CD14-positive monocyte (primary cell): ENCODE measurements at regions not wholly inside any gene's neighbourhood (a gene's known extent, or its start where the extent isn't known, plus 50 kb on each side); places are given as distances from the start of the nearest gene placed in this dataset.

Experiments used
- DNase-seq, 3 donors: peaks; one replicate each; pipeline ENCODE4 v3.0.0-alpha.2; 2011 to 2022
- H2AFZ ChIP-seq: 2 replicates; pipeline ENCODE4 v1.6.0; 2012; ENCODE audit warnings: mild to moderate bottlenecking, low read depth, low read length, inconsistent platforms; ENCODE audit not compliant: insufficient read depth, poor library complexity, severe bottlenecking
- H3K27ac ChIP-seq, 2 donors: 1 replicate in 1 of 2; 2 replicates in 1 of 2; pipeline ENCODE4 v1.5.1; 2012 to 2013; ENCODE audit warnings: low read length in 2 of 2, control low read depth in 1 of 2, inconsistent platforms in 1 of 2, low read depth in 1 of 2, mild to moderate bottlenecking in 1 of 2
- H3K27me3 ChIP-seq, 2 donors: one replicate each; pipeline versions ENCODE4 v1.6.0 to v1.6.1; 2011 to 2013; ENCODE audit warnings: low read length in 2 of 2; ENCODE audit not compliant: control insufficient read depth in 2 of 2, insufficient read depth in 2 of 2
- H3K36me3 ChIP-seq, 2 donors: replicated peaks in 1 of 2; 1 replicate in 1 of 2; 2 replicates in 1 of 2; pipeline versions ENCODE4 v1.5.1 to v1.6.1; 2012 to 2013; ENCODE audit warnings: low read length in 2 of 2, control low read depth in 1 of 2, inconsistent platforms in 1 of 2, mild to moderate bottlenecking in 1 of 2; ENCODE audit not compliant: insufficient read depth in 2 of 2, control insufficient read depth in 1 of 2
- H3K4me1 ChIP-seq, 2 donors: 1 replicate in 1 of 2; 2 replicates in 1 of 2; pipeline versions ENCODE4 v1.5.1 to v1.6.1; 2012 to 2013; ENCODE audit warnings: low read length in 2 of 2, control low read depth in 1 of 2, inconsistent platforms in 1 of 2, mild to moderate bottlenecking in 1 of 2, moderate library complexity in 1 of 2; ENCODE audit not compliant: insufficient read depth in 2 of 2, control insufficient read depth in 1 of 2
- H3K4me2 ChIP-seq: replicated peaks from 2 replicates; pipeline ENCODE3; 2012; ENCODE audit warnings: low read length, moderate library complexity, mild to moderate bottlenecking; ENCODE audit not compliant: poor library complexity, severe bottlenecking; ENCODE audit errors: extremely low read depth
- H3K4me3 ChIP-seq, 3 experiments: fragments of 200-600 bp in 1 of 3; sonication (generic) in 1 of 3; replicated peaks in 1 of 3; 1 replicate in 2 of 3; 2 replicates in 1 of 3; pipeline ENCODE4 v1.5.1; 2011 to 2013; ENCODE audit warnings: low read length in 3 of 3, mild to moderate bottlenecking in 3 of 3, control low read depth in 2 of 3, low read depth in 2 of 3, inconsistent platforms in 1 of 3, moderate library complexity in 1 of 3
- H3K79me2 ChIP-seq: 2 replicates; pipeline ENCODE4 v1.6.0; 2012; ENCODE audit warnings: mild to moderate bottlenecking, control low read depth, inconsistent platforms, low read length, moderate library complexity; ENCODE audit not compliant: insufficient read depth
- H3K9ac ChIP-seq: 2 replicates; pipeline ENCODE4 v1.6.0; 2017; ENCODE audit warnings: low read length, mild to moderate bottlenecking; ENCODE audit not compliant: insufficient read depth, poor library complexity, severe bottlenecking
- H3K9me3 ChIP-seq, 2 donors: replicated peaks in 1 of 2; 1 replicate in 1 of 2; 2 replicates in 1 of 2; pipeline versions ENCODE4 v1.5.1 to v1.6.1; 2012 to 2013; ENCODE audit warnings: low read length in 2 of 2, control low read depth in 1 of 2; ENCODE audit not compliant: control insufficient read depth in 1 of 2, insufficient read depth in 1 of 2
- H4K20me1 ChIP-seq: 2 replicates; pipeline ENCODE4 v1.6.0; 2012; ENCODE audit warnings: mild to moderate bottlenecking, low read length, control low read depth, moderate library complexity; ENCODE audit not compliant: insufficient read depth
- H3K27ac Mint-ChIP-seq, 7 donors: one replicate each; pipeline ENCODE4 v1.8.0; 2020; ENCODE audit warnings: mild to moderate bottlenecking in 7 of 7, mixed read lengths in 7 of 7, moderate library complexity in 6 of 7, inconsistent platforms in 2 of 7
- H3K27me3 Mint-ChIP-seq, 3 donors: one replicate each; pipeline ENCODE4 v1.8.0; 2021 to 2022; ENCODE audit warnings: low read depth in 3 of 3, mild to moderate bottlenecking in 3 of 3, mixed read lengths in 3 of 3, moderate library complexity in 3 of 3, inconsistent platforms in 1 of 3
- H3K36me3 Mint-ChIP-seq, 2 donors: one replicate each; pipeline ENCODE4 v1.8.0; 2020; ENCODE audit warnings: mixed read lengths in 2 of 2, inconsistent platforms in 1 of 2, mild to moderate bottlenecking in 1 of 2
- H3K4me1 Mint-ChIP-seq: one replicate; pipeline ENCODE4 v1.8.0; 2020; ENCODE audit warnings: mild to moderate bottlenecking, mixed read lengths
- H3K4me3 Mint-ChIP-seq, 2 donors: one replicate each; pipeline ENCODE4 v1.8.0; 2020; ENCODE audit warnings: mild to moderate bottlenecking in 2 of 2, mixed read lengths in 2 of 2, moderate library complexity in 1 of 2
- H3K9me3 Mint-ChIP-seq, 7 donors: one replicate each; pipeline ENCODE4 v1.8.0; 2020 to 2022; ENCODE audit warnings: mixed read lengths in 7 of 7, mild to moderate bottlenecking in 6 of 7, moderate library complexity in 6 of 7, inconsistent platforms in 2 of 7
- CTCF ChIP-seq: fragments of 200-600 bp; IDR thresholded peaks from one replicate; pipeline ENCODE4 v1.8.0; 2022; ENCODE audit warnings: antibody characterized with exemption, mild to moderate bottlenecking
- WGBS: methylation state at CpG from one replicate; pipeline ENCODE4 v1.1.5; 2013; ENCODE audit warnings: missing lambda C conversion rate; ENCODE audit not compliant: insufficient coverage; 5-methylcytosine and 5-hydroxymethylcytosine counted together
- intact Hi-C, 2 donors: fragments of 100-400 bp; cut with micrococcal nuclease; formaldehyde crosslinking; loops; one replicate each; pipeline versions ENCODE4 v1.15.0 to v1.15.1; 2023

- Histone ChIP-seq H3K36me3 (no peaks in the 10 kb centered on the region), H3K4me1 (no peaks in the 10 kb centered on the region), H3K27me3 (no peaks in the 10 kb centered on the region), H3K9me3 (peaks cover 0 to 11% of the 10 kb centered on the region in 2 donors), H4K20me1 (no peaks in the 10 kb centered on the region), H2AFZ (no peak overlapping the region), H3K4me3 (no peak overlapping the region), H3K4me2 (no peak overlapping the region), H3K79me2 (no peaks in the 10 kb centered on the region), H3K9ac (no peak overlapping the region), H3K27ac (no peak overlapping the region)
- 100% methylated on average over 2 of the region's 4 CpGs for WGBS
- Mint-ChIP-seq H3K27ac (no peak overlapping the region), H3K4me3 (no peak overlapping the region), H3K9me3 (peaks cover 0 to 22% (median 8%) of the 10 kb centered on the region in 7 donors), H3K4me1 (no peaks in the 10 kb centered on the region), H3K36me3 (no peaks in the 10 kb centered on the region), H3K27me3 (peaks cover 0 to 9% (median 1%) of the 10 kb centered on the region in 3 donors)
- intact Hi-C loops, result no loop called here
- DNase-seq, result no peak
- no peak for TF ChIP-seq CTCF
Observed at GRCh38 chr10:125548356-125548755, 134.6 kb downstream of the TEX36 start.

- H3K9me3 ChIP-seq, result peaks cover 0 to 6% of the 10 kb centered on the region in 2 donors
- H3K4me3 Mint-ChIP-seq, result no peak overlapping the region
- DNase-seq, result no peak
- H2AFZ ChIP-seq, result no peak overlapping the region
- no peaks in the 10 kb centered on the region for H3K36me3 Mint-ChIP-seq
- no peaks in the 10 kb centered on the region for H3K36me3 ChIP-seq
- H4K20me1 ChIP-seq, result no peaks in the 10 kb centered on the region
- H3K9me3 Mint-ChIP-seq, result peaks cover 0 to 15% (median 2%) of the 10 kb centered on the region in 7 donors
- no peak overlapping the region for H3K9ac ChIP-seq
- no peaks in the 10 kb centered on the region for H3K4me1 Mint-ChIP-seq
- H3K4me3 ChIP-seq, result no peak overlapping the region
- no peak for TF ChIP-seq CTCF
- H3K27ac ChIP-seq, result no peak overlapping the region
- no peaks in the 10 kb centered on the region for H3K4me1 ChIP-seq
- H3K4me2 ChIP-seq, result no peak overlapping the region
- H3K79me2 ChIP-seq, result no peaks in the 10 kb centered on the region
- WGBS, result 94% methylated on average over 5 of the region's 10 CpGs
- H3K27me3 ChIP-seq, result no peaks in the 10 kb centered on the region
- H3K27ac Mint-ChIP-seq, result no peak overlapping the region
- intact Hi-C loops, result no loop called here
- peaks cover 0 to 9% (median 1%) of the 10 kb centered on the region in 3 donors for H3K27me3 Mint-ChIP-seq
Observed at GRCh38 chr10:125547010-125547650, 135.8 kb downstream of the TEX36 start.
